H7 (cell line): ENCODE measurements at regions not wholly inside any gene's neighbourhood (a gene's known extent, or its start where the extent isn't known, plus 50 kb on each side); places are given as distances from the start of the nearest gene placed in this dataset.

Source experiments
- DNase-seq: peaks from one replicate; pipeline ENCODE4 v3.0.0; 2012
- H3K27me3 ChIP-seq: 2 replicates; pipeline ENCODE4 v1.6.0; 2011; ENCODE audit warnings: mild to moderate bottlenecking, low read length; ENCODE audit not compliant: control insufficient read depth, insufficient read depth
- H3K36me3 ChIP-seq: replicated peaks from 2 replicates; pipeline ENCODE4 v1.5.1; 2011; ENCODE audit warnings: low read length; ENCODE audit not compliant: control insufficient read depth, insufficient read depth
- H3K4me3 ChIP-seq: 2 replicates; pipeline ENCODE4 v1.5.1; 2011; ENCODE audit warnings: low read depth, mild to moderate bottlenecking, control low read depth, low read length, moderate library complexity; ENCODE audit not compliant: insufficient read depth

DNA sequence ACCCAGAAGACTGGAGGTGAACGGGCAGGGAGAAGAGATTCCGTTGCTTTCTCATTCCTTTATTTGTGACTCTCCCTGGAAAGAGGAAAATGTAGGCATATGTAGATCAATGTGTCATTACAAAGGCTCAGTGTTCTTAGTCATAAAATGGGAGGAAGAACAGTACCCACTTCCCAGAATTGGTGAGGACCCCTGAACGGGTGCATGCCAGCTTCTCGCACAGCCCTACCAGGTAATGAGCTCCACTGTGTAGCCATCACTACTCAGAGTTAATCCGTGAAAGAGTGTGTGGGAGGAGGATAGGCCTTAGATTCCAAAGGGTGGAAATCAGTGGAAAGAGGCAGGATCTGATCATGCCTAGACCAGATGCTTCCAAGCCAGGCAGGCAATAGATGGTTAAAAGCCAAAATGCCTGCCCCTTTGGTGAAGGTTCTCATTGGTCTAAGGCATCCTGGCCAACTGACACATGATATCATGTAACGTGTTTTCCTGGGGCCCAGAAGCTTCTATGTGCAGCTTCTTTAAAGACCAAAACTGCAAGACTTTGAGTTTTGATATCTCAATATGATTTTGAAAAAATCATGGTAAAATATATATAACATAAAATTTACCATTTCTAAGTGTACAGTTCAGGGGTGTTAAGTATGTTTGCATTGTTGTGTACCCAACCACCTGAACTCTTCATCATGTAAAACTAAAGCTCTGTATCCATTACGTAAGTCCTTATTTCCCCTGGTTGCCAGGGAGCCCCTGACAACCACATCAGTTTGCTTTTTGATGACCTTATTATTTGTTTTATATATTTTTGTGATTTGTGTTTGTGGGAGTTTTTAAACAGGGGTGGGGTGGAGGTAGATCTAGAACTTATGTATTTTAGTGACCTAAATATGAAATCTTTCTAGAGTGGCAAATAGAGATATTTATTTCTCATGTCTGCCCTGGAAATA, 402.2 kb upstream of the CFAP20DC start:
- H3K27me3 ChIP-seq: no peaks in the 10 kb centered on the region
- no peak overlapping the region for H3K4me3 ChIP-seq
- no peaks in the 10 kb centered on the region for H3K36me3 ChIP-seq
- no peak for DNase-seq

DNA sequence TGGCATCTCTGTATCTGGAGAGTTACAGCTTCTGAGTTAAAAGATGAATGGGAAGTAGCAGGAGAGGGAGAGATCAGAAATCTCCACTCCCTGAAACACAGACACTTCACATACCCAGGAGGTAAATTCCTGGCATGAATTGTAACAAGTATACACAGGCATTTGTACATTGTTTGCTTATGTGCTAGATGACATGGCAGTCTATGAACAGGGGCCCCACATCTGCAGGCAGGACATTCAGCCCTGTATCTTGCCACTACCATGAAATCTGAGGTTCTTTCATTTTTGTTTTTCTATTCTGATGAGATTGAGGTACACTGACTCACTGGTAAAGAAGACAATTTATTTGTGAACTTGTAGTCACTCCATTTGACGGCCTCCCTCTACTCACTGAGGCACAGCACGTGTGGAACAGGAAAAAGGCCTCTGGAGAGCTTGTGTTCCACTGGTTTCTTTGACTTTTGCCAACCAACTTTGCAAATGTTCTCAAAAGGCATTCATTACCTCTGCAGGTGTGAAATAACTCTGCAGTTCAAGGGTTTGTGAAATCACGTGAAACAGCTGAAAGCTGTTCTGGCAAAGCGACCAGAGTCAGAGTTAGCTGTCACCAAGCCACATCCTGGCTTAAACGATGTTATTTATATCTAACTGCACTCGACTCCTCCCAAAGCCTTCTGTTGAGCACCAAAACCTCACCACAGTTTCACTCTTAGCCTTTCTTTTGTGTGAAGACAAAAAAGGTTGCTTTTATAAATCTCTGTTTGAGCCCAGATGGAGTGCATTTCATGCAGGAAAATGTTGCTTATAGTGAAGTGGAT, 401.3 kb upstream of the CFAP20DC start:
- no peak for DNase-seq
- Histone ChIP-seq H3K4me3 (no peak overlapping the region), H3K36me3 (no peaks in the 10 kb centered on the region), H3K27me3 (no peaks in the 10 kb centered on the region)

- Histone ChIP-seq H3K4me3 (no peak overlapping the region), H3K36me3 (no peaks in the 10 kb centered on the region), H3K27me3 (peaks cover 3% of the 10 kb centered on the region)
- DNase-seq: no peak
Measured at GRCh38 chr3:59450437-59450836, 400.6 kb upstream of the CFAP20DC start.

GRCh38 chr3:59446775-59447465, 397.1 kb upstream of the CFAP20DC start:
- peaks cover 34% of the 10 kb centered on the region for H3K27me3 ChIP-seq
- DNase-seq: no peak
- no peaks in the 10 kb centered on the region for H3K36me3 ChIP-seq
- no peak overlapping the region for H3K4me3 ChIP-seq

DNA sequence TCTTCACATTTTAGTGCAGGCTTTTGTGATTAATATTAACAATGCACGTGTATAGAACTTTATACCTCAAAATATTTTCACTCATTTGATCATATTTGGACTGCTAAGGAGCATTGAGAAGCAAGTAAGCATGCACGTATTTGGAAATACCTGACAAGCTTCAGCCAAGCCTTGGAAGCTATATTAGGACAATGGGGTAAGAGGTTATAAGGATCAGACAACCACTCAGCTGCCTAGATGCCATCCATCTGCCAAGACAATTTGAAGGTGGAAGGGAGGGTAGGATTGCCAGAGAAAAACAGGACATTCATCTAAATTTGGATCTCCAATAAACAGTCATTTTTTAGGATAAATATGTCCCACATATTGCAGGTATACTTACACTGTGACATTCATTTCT, 394.9 kb upstream of the CFAP20DC start:
- no peaks in the 10 kb centered on the region for H3K36me3 ChIP-seq
- no peak overlapping the region for H3K4me3 ChIP-seq
- DNase-seq: no peak
- H3K27me3 ChIP-seq: peaks cover 51% of the 10 kb centered on the region

- no peaks in the 10 kb centered on the region for H3K36me3 ChIP-seq
- peaks cover 55% of the 10 kb centered on the region for H3K27me3 ChIP-seq
- no peak overlapping the region for H3K4me3 ChIP-seq
- no peak for DNase-seq
Measured at GRCh38 chr3:59444294-59444671, 394.5 kb upstream of the CFAP20DC start.

DNA sequence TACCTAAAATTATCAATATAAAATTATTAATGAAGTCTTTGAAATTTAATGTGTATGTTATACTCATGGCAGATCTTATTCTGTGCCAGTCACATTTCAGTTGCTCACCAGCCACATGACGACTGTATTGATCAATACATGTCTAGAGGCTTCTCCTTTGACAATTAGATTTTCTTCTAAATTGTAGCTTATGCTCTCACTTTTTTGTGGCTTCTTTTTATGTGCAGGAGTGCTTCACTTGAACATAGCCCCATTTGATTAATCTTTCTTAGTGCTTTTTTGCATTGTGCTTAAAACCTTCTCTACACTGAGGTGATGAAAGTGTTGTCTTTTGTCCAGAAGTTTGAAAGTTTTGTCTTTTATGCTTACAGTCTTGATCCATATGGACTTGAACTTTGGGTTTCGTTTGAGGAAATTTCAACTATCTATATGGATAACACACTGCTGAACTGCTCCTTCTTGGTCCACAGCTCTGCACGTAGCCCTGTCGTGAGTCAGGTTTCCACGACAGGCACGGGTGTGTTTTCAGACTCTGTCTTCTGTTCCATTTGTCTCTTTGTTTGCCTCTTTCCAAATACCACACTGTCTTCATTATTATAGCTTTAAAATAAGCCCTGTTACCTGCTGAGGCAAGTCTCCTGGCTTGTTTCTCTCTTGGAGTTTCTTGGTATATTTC, 393.9 kb upstream of the CFAP20DC start:
- Histone ChIP-seq H3K4me3 (no peak overlapping the region), H3K36me3 (no peaks in the 10 kb centered on the region), H3K27me3 (peaks cover 61% of the 10 kb centered on the region)
- DNase-seq: no peak

DNA sequence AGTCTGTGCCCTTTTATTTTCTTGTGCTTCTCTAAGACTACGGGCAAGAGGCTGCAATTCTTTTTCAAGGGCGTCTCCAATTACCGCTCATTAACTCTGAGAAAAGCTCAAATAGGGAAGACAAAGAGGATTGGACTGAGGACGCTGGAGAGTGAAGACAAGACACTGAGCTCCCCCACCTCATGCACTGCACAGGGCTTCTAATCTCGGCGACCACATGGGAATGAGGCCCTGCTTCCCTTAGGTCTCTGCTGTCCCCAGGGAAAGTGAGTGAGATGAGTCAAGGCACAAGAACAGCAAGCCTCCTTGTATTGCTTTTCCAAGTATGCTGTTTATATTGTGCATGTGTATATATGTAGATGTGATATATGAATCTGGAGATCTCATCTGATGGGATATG, 392.2 kb upstream of the CFAP20DC start:
- H3K4me3 ChIP-seq: no peak overlapping the region
- DNase-seq: no peak
- H3K27me3 ChIP-seq: peaks cover 70% of the 10 kb centered on the region
- H3K36me3 ChIP-seq: no peaks in the 10 kb centered on the region

- DNase-seq: no peak
- no peaks in the 10 kb centered on the region for H3K36me3 ChIP-seq
- H3K27me3 ChIP-seq: peaks cover 73% of the 10 kb centered on the region
- no peak overlapping the region for H3K4me3 ChIP-seq
Measured at GRCh38 chr3:59440285-59441028, 390.6 kb upstream of the CFAP20DC start.

GRCh38 chr3:59438492-59438891, 388.7 kb upstream of the CFAP20DC start:
- Histone ChIP-seq H3K27me3 (peaks cover 56% of the 10 kb centered on the region), H3K4me3 (no peak overlapping the region), H3K36me3 (no peaks in the 10 kb centered on the region)
- no peak for DNase-seq

- Histone ChIP-seq H3K4me3 (no peak overlapping the region), H3K27me3 (peaks cover 36% of the 10 kb centered on the region), H3K36me3 (no peaks in the 10 kb centered on the region)
Measured at GRCh38 chr3:59436164-59436958, 386.5 kb upstream of the CFAP20DC start.

GRCh38 chr3:59433546-59433945, 383.7 kb upstream of the CFAP20DC start:
- peaks cover 13% of the 10 kb centered on the region for H3K27me3 ChIP-seq

More at GRCh38 chr3:59436164-59436958, 386.5 kb upstream of the CFAP20DC start:
- DNase-seq: no peak

GRCh38 chr3:59432665-59433064, 382.8 kb upstream of the CFAP20DC start:
- DNase-seq: no peak
- Histone ChIP-seq H3K27me3 (peaks cover 9% of the 10 kb centered on the region), H3K36me3 (no peaks in the 10 kb centered on the region), H3K4me3 (no peak overlapping the region)

More at GRCh38 chr3:59433546-59433945, 383.7 kb upstream of the CFAP20DC start:
- Histone ChIP-seq H3K36me3 (no peaks in the 10 kb centered on the region), H3K4me3 (no peak overlapping the region)
- no peak for DNase-seq
